ENCODE measurements at regions not wholly inside any gene's neighbourhood (a gene's known extent, or its start where the extent isn't known, plus 50 kb on each side); places are given as distances from the start of the nearest gene placed in this dataset.
A peak's percentile ranks its signal among the peaks of the same experiment; 100 is the strongest.

GRCh38 chr9:83155733-83156132, 92.8 kb upstream of the RASEF start:
- Mint-ChIP-seq H3K36me3 (ENCODE audit: low read depth) (no peaks in the 10 kb centered on the region), H3K4me1 (ENCODE audit: low read depth) (peaks cover 25% of the 10 kb centered on the region), H3K27ac (ENCODE audit: unreplicated experiment) (no peak overlapping the region), H3K9me3 (ENCODE audit: low read depth) (peaks cover 7% of the 10 kb centered on the region), H3K4me3 (ENCODE audit: unreplicated experiment) (no peak overlapping the region), H3K27me3 (ENCODE audit: low read depth) (no peaks in the 10 kb centered on the region)
- TF ChIP-seq CTCF (IDR thresholded peaks at IDR 0.05), result no peak
- DNase-seq (ENCODE audit: low spot score), result no peak

- no peak for DNase-seq (ENCODE audit: low spot score)
- Mint-ChIP-seq H3K4me3 (ENCODE audit: unreplicated experiment) (no peak overlapping the region), H3K27me3 (ENCODE audit: low read depth) (no peaks in the 10 kb centered on the region), H3K4me1 (ENCODE audit: low read depth) (peaks cover 25% of the 10 kb centered on the region), H3K9me3 (ENCODE audit: low read depth) (peaks cover 2% of the 10 kb centered on the region), H3K27ac (ENCODE audit: unreplicated experiment) (peak overlapping the region; percentile 93), H3K36me3 (ENCODE audit: low read depth) (no peaks in the 10 kb centered on the region)
- no peak for TF ChIP-seq CTCF (IDR thresholded peaks at IDR 0.05)
These were observed 91.9 kb upstream of the RASEF start for GRCh38 chr9:83154821-83155220.

- H3K27me3 Mint-ChIP-seq (ENCODE audit: low read depth), result peaks cover under 1% of the 10 kb centered on the region
- no peak for DNase-seq (ENCODE audit: low spot score)
- H3K4me1 Mint-ChIP-seq (ENCODE audit: low read depth), result peaks cover 25% of the 10 kb centered on the region
These were observed 91.3 kb upstream of the RASEF start for GRCh38 chr9:83154087-83154736.

GRCh38 chr9:83153030-83153429, 90.1 kb upstream of the RASEF start:
- Mint-ChIP-seq H3K4me3 (ENCODE audit: unreplicated experiment) (no peak overlapping the region), H3K36me3 (ENCODE audit: low read depth) (no peaks in the 10 kb centered on the region), H3K4me1 (ENCODE audit: low read depth) (peaks cover 25% of the 10 kb centered on the region), H3K27ac (ENCODE audit: unreplicated experiment) (no peak overlapping the region), H3K9me3 (ENCODE audit: low read depth) (peaks cover 2% of the 10 kb centered on the region), H3K27me3 (ENCODE audit: low read depth) (peaks cover 2% of the 10 kb centered on the region)
- TF ChIP-seq CTCF (IDR thresholded peaks at IDR 0.05), result no peak
- no peak for DNase-seq (ENCODE audit: low spot score)

More at GRCh38 chr9:83154087-83154736, 91.3 kb upstream of the RASEF start:
- peaks cover under 1% of the 10 kb centered on the region for H3K9me3 Mint-ChIP-seq (ENCODE audit: low read depth)
- H3K4me3 Mint-ChIP-seq (ENCODE audit: unreplicated experiment), result no peak overlapping the region
- TF ChIP-seq CTCF (IDR thresholded peaks at IDR 0.05), result no peak
- no peaks in the 10 kb centered on the region for H3K36me3 Mint-ChIP-seq (ENCODE audit: low read depth)
- peak overlapping the region; percentile 93 for H3K27ac Mint-ChIP-seq (ENCODE audit: unreplicated experiment)

GRCh38 chr9:83151627-83152137, 88.7 kb upstream of the RASEF start:
- Mint-ChIP-seq H3K4me3 (ENCODE audit: unreplicated experiment) (no peak overlapping the region), H3K9me3 (ENCODE audit: low read depth) (peaks cover 2% of the 10 kb centered on the region), H3K36me3 (ENCODE audit: low read depth) (no peaks in the 10 kb centered on the region), H3K27me3 (ENCODE audit: low read depth) (peaks cover 2% of the 10 kb centered on the region), H3K27ac (ENCODE audit: unreplicated experiment) (no peak overlapping the region), H3K4me1 (ENCODE audit: low read depth) (peaks cover 25% of the 10 kb centered on the region)
- DNase-seq (ENCODE audit: low spot score), result no peak
- TF ChIP-seq CTCF (IDR thresholded peaks at IDR 0.05), result no peak

Measured in chondrocyte (in vitro differentiated cells).